A172 (cell line): ENCODE measurements at regions not wholly inside any gene's neighbourhood (a gene's known extent, or its start where the extent isn't known, plus 50 kb on each side); places are given as distances from the start of the nearest gene placed in this dataset.

Experiments used
- DNase-seq: peaks from one replicate; pipeline ENCODE4 v3.0.0-alpha.2; 2015; ENCODE audit warnings: low spot score

DNA sequence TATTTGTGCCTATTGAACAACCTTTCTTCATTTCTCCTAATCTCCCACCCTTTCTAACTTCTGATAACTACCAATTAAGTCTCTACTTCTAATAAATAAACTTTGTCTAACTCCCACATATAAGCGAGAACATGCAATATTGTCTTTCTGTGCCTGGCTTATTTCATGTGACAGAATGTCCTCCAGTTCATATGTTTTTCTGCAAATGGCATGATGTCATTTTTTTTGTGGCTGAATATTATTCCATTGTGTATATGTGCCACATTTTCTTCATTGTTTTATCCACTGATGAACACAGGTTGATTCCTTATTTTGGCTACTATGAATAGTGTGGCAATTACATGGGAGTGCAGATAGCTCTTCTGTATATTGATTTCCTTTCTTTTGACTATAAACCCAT, 1041.5 kb upstream of the MANEA start:
- DNase-seq: no peak

- no peak for DNase-seq
These were observed 1065.7 kb upstream of the MANEA start for GRCh38 chr6:94511502-94512088.

GRCh38 chr6:94510877-94511276, 1066.5 kb upstream of the MANEA start:
- no peak for DNase-seq

- DNase-seq: no peak
These were observed 1075.8 kb upstream of the MANEA start for GRCh38 chr6:94501516-94501915.

- no peak for DNase-seq
These were observed 1078.7 kb upstream of the EPHA7 start for GRCh38 chr6:94498099-94498498.

DNA sequence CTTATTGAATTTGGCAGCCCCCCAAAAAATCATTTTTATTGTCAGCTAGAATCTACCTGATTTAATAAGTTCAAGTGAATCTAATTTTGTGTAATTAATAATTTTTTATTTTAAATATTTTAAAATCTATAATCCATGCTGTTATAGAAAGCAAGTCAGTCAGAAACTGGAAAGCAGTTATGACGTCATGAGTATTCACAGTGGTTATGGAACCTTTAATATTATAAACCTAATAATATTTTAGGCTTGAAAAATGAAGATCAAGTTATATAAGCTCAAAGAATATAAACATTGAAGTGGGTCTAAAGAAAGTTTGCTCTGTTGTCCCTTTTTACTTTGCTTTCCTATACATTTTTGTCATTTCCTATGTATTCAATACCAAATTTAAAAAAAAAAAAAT, 1075.1 kb upstream of the EPHA7 start:
- DNase-seq: no peak

DNA sequence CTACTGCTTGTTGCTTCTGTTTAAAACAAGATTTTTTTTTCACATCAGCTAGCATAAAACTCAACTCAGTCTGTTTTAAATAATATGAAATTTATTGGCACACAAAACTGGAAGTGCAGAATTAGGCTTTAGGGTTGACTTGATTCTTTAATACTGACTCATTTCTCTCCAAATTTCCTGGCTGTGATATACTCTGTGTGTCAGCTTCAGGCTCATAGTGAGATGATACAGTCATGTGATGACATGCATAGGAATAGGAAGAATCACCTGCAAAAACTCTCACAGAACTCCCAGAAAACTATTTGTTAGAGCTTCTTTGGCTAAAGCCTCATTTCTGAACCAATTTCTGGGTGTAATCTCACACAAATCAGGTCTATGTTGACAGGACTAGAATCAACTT, 1068.0 kb upstream of the EPHA7 start:
- no peak for DNase-seq

DNA sequence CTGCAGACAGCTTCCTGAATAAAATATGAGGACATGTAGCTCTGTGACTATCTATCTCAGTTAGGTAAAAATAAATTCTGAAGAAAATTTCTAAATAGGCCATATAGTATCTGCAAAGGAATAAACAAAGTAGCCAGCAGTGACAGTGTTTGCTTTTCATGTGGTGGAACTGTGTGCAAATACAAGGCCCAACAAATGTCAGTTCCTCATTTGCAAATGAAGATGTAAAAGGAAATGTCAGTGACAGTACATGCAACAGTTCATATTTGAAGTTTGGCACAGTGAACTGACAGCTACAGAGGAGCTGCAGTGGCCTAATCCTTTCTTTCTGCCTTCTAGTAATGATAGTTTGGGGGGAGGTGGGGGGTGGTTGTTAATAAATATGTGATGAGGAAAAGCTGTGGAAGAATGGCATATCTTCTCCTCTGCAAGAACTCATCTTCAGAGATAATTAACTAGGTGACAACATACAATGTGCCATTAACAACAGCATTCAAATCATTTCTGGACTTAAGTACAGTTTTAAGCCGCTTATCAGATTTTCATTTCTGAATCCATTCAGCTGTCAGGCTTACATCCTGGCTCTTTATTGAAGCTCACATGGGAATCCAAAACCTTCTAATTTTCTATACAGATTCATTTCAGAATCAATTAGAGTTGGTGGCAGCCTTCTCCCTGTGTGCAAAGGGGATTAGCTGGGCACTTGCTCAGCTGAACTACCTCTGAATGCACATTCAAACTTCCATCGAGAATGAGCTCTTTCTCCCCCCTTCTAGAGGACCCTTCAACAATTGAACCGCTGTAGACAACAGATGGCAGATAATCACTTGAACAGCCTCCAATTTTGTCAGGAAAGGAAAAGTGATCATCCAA, 1059.0 kb upstream of the EPHA7 start:
- no peak for DNase-seq

DNA sequence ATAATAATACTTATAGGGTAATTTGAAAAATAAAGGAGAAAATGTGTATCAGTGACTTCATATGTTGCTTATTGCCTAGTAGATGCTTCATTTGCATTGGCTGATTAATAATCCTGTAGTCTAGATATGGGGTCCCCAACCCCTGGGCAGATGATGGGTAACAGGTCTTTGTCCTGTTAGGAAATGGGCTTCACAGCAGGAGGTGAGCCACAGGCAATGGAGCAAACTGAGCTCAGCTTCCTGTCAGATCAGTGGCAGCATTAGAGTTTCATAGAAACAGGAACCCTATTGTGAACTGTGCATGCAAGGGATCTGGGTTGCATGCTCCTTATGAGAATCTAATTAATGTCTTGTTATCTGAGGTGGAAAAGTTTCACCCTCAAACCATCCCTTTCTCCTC, 1049.5 kb upstream of the EPHA7 start:
- DNase-seq: no peak

GRCh38 chr6:94464018-94464510, 1044.7 kb upstream of the EPHA7 start:
- DNase-seq: no peak

GRCh38 chr6:94463306-94463705, 1043.9 kb upstream of the EPHA7 start:
- DNase-seq: no peak

- DNase-seq: no peak
These were observed 1042.9 kb upstream of the EPHA7 start for GRCh38 chr6:94462231-94462630.

DNA sequence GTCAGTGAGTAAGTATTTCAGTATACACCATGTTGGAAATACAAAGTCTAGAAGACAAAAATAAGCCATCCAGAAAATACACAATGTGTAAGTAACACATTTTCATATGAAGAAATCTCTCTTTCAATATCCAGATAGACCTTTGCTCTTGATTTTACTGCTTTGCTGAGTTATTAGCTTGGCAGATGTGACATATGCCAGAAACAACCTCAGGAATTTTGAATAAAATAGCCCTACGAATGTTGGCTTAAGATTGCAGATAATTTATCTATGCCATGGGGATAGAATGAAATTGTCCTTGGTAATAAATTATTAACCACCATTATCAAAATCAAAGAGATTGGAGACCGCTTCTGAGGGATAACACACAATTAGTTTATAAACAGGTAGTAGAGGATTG, 1036.9 kb upstream of the EPHA7 start:
- DNase-seq: no peak

DNA sequence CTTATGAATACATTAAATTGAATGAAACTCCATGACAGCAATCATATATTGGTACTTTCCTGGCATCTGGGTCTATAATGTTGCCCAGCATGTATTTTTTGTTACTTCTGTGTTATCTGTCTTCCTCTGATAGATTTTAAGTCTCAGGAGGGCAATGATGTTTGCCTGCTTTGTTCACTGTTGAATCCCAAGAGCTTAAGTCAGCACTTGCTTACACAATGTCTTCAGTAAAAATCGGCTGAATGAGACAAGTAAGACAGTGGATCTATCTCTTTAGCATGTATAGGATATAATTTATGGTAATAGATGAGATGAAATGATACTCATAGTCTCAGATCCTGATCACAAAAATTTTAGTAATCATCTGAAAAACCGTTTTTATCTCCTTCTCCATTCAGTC, 1034.9 kb upstream of the EPHA7 start:
- DNase-seq: no peak

DNA sequence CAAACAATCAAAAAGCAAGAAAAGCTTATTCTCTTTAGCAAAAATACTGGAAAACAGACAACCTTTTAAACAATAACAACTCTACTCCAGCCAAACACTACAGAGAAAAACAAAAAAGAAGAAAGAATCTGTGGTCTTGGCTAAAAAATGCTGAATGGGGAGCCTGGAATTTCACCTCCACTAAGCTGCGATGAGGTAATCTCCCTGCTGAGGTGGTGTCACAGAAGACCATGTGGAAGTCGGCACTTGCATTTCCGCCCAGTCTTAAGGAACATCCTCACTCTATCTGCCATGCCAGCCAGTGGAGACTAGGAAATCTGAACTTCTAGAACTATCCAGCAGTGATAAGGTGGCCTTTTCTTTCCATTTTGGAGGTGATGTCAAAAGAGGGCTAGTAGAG, 1026.8 kb upstream of the EPHA7 start:
- DNase-seq: no peak

- no peak for DNase-seq
These were observed 1024.3 kb upstream of the EPHA7 start for GRCh38 chr6:94443701-94444100.

GRCh38 chr6:94424692-94425091, 1005.3 kb upstream of the EPHA7 start:
- no peak for DNase-seq

- no peak for DNase-seq
These were observed 998.0 kb upstream of the EPHA7 start for GRCh38 chr6:94417363-94417762.

- DNase-seq: no peak
These were observed 994.7 kb upstream of the EPHA7 start for GRCh38 chr6:94414041-94414440.

DNA sequence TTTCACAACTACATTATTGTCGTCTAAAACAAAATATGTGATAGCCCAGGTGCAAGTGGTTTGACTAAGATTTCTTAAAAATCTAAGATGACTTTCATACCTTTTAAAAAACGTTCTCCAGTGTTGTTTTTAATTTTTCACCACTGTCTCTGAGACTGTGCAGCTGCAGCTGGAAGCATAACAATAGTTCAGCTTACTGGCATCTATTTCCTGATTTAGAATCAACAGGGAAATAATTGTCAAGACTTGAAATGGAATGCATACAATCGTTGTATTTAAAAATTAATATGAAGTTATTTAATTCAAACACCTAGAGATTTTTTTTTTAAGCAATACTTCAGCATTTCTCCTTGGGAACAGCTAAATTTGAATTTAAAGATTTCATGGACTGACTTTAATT, 982.0 kb upstream of the EPHA7 start:
- DNase-seq: no peak

DNA sequence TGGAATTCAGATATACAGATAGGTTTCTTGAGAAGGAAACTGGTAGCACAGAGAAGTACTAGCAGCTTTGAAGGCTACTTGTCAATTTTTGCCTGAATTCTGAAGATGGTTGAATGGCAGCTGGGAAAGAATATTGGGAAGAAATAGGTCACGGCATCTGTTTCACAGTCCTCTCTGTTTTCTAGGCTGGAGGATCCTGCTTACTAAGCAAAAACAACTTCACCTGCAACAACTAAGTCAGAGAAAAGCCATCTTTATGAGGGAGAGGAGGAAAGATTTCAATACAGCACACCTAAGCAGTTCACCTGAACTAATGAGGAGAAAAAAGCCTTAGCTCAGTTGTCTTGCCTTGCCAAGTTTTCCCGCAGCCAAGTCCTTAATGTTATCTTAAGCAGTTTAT, 975.5 kb upstream of the EPHA7 start:
- no peak for DNase-seq

GRCh38 chr6:94389218-94389617, 969.9 kb upstream of the EPHA7 start:
- no peak for DNase-seq

GRCh38 chr6:94377835-94378234, 958.5 kb upstream of the EPHA7 start:
- no peak for DNase-seq

DNA sequence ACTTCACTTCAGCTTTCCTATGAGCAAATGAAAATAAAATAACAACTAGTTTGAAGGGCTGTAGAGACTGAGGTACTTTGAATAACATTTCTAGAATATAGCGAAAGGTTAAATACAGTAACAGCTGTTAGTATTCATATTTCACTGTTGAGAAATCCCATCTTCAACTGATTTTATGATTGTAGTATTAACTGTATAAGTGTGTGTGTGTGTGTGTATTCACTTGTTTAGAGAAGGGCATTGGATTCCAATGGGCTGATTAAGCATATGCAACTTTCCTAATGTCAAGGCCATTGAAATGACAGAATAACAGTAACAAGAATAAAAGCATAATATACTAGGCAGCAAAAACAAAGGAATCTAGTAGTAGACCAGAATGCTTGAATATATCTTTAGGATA, 957.5 kb upstream of the EPHA7 start:
- no peak for DNase-seq
